22Rv1 (cell line): ENCODE measurements at regions not wholly inside any gene's neighbourhood (a gene's known extent, or its start where the extent isn't known, plus 50 kb on each side); places are given as distances from the start of the nearest gene placed in this dataset.
"Not testable (repeated sequence)": the region's sequence is repeated elsewhere in the genome, so short reads cannot be mapped to it uniquely, and the experiment has no call there.

Experiments used
- CTCF ChIP-seq: fragments of 450-650 bp; IDR thresholded peaks from 2 replicates; pipeline ENCODE4 v1.5.1; 2017; ENCODE audit warnings: mild to moderate bottlenecking
- ZFX ChIP-seq: fragments of 450-650 bp; IDR thresholded peaks from 2 replicates; pipeline ENCODE4 v1.6.1; 2017; ENCODE audit warnings: antibody characterized with exemption, borderline replicate concordance

GRCh38 chr13:81163823-81164222 is 822.9 kb upstream of the SPRY2 start:
- TF ChIP-seq CTCF, ZFX: not testable (repeated sequence)
